GM18951 (cell line): ENCODE measurements at regions not wholly inside any gene's neighbourhood (a gene's known extent, or its start where the extent isn't known, plus 50 kb on each side); places are given as distances from the start of the nearest gene placed in this dataset.

ENCODE experiments used
- POLR2A ChIP-seq: IDR thresholded peaks from 4 replicates; pipeline ENCODE4 v1.6.1; 2011; ENCODE audit warnings: mild to moderate bottlenecking; ENCODE audit not compliant: insufficient read length, insufficient read depth; ENCODE audit errors: extremely low read depth
- in situ Hi-C: fragments of 300-500 bp; cut with MboI; formaldehyde crosslinking; loops from one replicate; pipeline ENCODE4 v1.12.0; 2022; ENCODE audit warnings: low sequenced_read_pairs, mixed read lengths, inconsistent platforms; ENCODE audit not compliant: unreplicated experiment

GRCh38 chr5:165617491-165617890 lies 2112.1 kb downstream of the MAT2B start:
- in situ Hi-C loops: no loop called here
- no peak for TF ChIP-seq POLR2A

- no peak for TF ChIP-seq POLR2A
- in situ Hi-C loops: no loop called here
These were observed 2115.0 kb downstream of the MAT2B start for GRCh38 chr5:165620394-165620793.

GRCh38 chr5:165622864-165623536 lies 2117.6 kb downstream of the MAT2B start:
- in situ Hi-C loops: no loop called here

GRCh38 chr5:165624166-165624946 lies 2118.9 kb downstream of the MAT2B start:
- in situ Hi-C loops: no loop called here
- TF ChIP-seq POLR2A: no peak

More at GRCh38 chr5:165622864-165623536, 2117.6 kb downstream of the MAT2B start:
- TF ChIP-seq POLR2A: no peak

GRCh38 chr5:165626161-165626560 lies 2120.7 kb downstream of the MAT2B start:
- no peak for TF ChIP-seq POLR2A
- in situ Hi-C loops: no loop called here

GRCh38 chr5:165627548-165628170 lies 2122.2 kb downstream of the MAT2B start:
- TF ChIP-seq POLR2A: no peak
- in situ Hi-C loops: no loop called here

GRCh38 chr5:165630261-165630778 lies 2124.9 kb downstream of the MAT2B start:
- no peak for TF ChIP-seq POLR2A
- in situ Hi-C loops: no loop called here

- no peak for TF ChIP-seq POLR2A
- in situ Hi-C loops: no loop called here
These were observed 2125.8 kb downstream of the MAT2B start for GRCh38 chr5:165631235-165631634.

GRCh38 chr5:165642366-165642765 lies 2136.9 kb downstream of the MAT2B start:
- no peak for TF ChIP-seq POLR2A
- in situ Hi-C loops: no loop called here

- TF ChIP-seq POLR2A: no peak
- in situ Hi-C loops: no loop called here
These were observed 2160.4 kb downstream of the MAT2B start for GRCh38 chr5:165665735-165666400.

- in situ Hi-C loops: no loop called here
- TF ChIP-seq POLR2A: no peak
These were observed 2168.1 kb downstream of the MAT2B start for GRCh38 chr5:165673499-165673898.

GRCh38 chr5:165695796-165696195 lies 2190.4 kb downstream of the MAT2B start:
- TF ChIP-seq POLR2A: no peak
- in situ Hi-C loops: no loop called here

GRCh38 chr5:165705960-165706359 lies 2200.5 kb downstream of the MAT2B start:
- in situ Hi-C loops: no loop called here
- TF ChIP-seq POLR2A: no peak
